GM19452 (cell line): ENCODE measurements at regions not wholly inside any gene's neighbourhood (a gene's known extent, or its start where the extent isn't known, plus 50 kb on each side); places are given as distances from the start of the nearest gene placed in this dataset.
"Not testable (repeated sequence)": the region's sequence is repeated elsewhere in the genome, so short reads cannot be mapped to it uniquely, and the experiment has no call there.

Source experiments
- ATAC-seq: cut with Tn5 transposase; IDR thresholded peaks from one replicate; pipeline ENCODE4 v1.9.1; 2021; ENCODE audit not compliant: unreplicated experiment

DNA sequence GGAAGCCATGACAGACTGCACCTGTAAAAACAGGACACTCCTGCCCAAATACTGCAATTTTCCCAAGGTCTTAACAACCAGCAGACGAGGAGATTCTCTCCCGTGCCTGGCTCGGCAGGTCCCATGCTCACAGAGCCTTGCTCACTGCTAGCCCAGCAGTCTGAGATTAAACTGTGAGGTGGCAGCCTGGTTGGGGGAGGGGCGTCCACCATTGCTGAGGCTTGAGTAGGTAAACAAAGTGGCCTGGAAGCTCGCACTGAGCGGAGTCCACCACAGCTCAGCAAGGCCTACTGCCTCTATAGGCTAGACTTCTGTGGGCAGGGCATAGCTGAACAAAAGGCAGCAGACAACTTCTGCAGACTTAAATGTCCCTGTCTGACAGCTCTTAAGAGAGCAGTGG lies 80.3 kb downstream of the ANXA5 start:
- ATAC-seq: not testable (repeated sequence)

DNA sequence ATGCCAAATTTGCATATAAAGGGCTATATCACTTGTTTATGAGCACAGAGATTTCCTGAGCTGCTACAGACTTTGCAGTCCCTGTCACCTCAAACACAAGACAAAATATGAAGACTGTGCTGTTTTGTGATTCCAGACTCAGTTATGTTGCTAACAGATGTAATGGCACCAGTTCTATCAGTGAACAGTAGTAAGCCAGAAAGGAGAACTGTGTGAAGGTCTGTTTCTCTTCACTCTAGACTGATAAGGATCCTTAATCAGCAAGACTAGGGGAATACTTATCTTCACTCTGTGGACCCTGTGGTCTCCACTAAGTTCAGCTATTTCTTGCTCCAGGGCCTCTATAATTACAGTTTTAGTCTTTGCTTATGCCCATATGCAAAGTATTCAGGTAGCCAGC lies 82.7 kb downstream of the ANXA5 start:
- ATAC-seq: no peak

DNA sequence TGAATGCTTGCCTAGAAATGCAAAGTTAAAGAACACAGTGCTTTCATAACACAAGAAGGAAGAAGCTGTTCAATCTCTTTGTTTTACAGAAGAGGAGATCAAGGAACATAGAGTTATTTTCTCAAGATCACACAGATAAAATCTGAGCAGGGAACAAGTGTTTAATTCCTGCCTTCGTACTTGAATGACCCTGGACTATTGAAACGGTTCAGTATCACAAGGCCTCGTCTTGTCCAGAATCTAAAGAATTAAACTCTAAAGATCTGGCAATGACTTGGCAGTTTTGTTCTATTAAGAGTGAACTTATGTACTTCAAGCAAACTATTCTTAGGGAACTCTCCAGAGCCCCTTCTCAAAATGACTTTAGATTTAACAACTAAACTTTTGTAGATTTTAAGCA lies 97.7 kb downstream of the ANXA5 start:
- ATAC-seq: no peak

DNA sequence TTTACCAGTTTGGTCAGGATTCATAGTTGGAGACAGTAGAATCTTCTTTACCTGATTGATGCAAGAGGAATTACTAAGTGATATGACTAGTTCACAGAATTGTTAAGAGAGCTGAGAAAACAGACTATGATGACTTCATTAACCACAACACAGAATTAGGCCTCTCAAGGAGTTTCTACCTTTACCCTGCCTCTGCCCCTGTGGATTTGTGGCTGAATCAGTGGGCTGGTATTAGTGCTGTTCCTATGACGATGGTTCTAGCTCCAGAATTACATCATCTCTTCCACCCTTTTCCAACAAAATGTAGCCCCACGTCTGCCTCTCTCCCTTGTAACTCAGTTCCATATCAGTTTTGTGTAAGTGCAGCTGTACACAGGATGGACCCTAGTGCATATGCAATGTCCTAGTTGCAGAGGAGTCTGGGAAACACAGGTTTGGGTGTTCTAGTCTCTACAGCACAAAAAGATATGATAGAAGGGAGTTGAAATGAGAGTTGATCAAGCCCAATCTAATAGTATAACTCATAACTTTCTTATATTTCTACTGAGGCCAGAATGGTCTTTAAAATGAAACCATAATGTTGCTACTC lies 99.3 kb downstream of the ANXA5 start:
- no peak for ATAC-seq

DNA sequence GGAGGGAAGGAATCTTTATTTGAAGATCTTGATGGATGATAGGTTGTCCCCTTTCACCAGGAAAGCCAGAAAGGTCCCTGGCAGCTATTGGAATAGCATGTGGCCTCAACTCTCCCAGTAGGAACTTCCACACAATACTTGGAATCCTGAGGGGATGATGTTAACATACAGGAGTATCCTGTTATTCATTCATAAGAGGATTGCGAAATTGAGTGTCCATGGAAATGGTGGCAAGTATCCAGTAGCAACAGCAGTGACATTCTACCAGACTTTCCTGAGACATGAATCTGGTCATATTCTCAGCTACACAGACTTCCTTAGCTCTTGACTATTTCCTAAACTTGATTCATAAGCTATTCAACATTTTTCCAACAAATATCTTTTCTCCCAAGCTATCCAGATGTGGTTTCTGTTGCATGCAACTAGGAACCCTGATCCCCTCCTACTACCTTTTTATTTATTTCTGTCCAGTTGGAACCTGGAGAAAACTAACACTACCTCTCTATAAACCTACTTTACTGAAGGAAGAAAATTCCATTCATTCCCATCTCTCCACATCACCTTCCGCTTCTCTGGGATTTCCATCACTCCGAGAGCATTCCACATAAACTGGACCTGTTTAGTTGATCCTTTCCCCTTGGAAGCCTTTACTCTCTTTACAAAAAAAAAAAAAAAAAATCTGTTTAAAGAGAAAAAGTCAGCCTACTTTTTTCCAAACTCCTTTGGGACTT lies 101.8 kb downstream of the ANXA5 start:
- no peak for ATAC-seq

DNA sequence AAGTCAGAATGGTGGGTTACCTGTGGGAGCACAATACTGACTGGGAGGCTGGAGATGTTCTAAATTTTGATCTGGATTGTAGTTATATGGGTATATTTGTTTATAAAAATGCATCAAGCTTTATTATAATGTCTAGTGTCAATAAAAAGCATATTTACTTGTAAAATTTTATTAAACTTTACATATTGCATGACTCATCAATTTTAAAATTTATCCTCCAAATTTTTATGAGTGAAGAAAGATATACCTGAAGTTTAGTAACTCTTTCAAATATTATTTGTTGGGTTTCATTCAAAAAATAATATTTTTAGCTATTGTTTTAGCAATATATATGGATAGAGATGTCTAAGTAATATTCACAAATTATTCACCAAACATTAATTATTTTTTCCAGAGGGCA lies 103.0 kb downstream of the ANXA5 start:
- ATAC-seq: no peak

DNA sequence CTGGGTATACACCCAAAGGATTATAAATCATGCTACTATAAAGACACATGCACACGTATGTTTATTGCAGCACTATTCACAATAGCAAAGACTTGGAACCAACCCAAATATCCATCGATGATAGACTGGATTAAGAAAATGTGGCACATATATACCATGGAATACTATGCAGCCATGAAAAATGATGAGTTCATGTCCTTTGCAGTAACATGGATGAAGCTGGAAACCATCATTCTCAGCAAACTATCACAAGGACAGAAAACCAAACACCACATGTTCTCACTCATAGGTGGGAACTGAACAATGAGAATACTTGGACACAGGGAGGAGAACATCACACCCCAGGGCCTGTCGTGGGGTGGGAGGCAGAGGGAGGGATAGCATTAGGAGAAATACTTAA lies 104.5 kb downstream of the ANXA5 start:
- ATAC-seq: not testable (repeated sequence)

DNA sequence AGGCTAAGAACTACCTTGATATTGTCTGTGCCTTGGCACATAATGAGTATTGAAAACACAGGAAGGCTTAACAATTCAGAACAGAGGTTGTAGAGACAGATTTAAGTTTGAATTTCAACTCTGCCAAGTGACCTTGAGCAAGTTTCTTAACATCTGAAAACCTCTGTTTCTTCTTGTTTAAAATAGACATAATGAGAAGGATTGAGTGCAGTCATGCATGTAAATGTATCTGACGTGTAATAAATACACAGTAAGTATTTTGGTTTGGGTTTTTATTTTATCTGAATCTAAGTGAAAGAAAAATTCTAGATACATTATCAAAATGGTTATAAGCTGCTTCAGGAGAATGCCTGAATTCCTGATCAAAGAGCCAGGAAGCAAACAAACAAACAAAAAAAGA lies 111.9 kb downstream of the ANXA5 start:
- no peak for ATAC-seq

DNA sequence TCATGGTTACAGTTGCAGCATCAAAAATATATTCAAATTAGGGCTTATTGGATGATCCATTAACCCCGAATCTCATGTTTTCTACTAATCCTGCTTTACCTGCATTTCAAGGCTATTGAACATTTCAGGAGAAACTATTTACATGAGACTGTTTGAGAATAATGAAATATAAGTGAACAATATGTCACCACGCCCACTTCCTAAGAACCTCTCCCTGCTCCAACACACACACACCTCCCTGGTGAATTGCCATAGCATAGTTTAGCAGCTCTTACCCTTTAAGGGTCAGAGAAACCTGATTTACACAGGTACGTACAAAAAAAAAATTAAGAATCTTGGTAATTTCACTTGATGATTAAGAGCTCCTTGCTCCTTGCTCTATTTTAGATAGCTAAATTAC lies 113.4 kb downstream of the ANXA5 start:
- no peak for ATAC-seq

DNA sequence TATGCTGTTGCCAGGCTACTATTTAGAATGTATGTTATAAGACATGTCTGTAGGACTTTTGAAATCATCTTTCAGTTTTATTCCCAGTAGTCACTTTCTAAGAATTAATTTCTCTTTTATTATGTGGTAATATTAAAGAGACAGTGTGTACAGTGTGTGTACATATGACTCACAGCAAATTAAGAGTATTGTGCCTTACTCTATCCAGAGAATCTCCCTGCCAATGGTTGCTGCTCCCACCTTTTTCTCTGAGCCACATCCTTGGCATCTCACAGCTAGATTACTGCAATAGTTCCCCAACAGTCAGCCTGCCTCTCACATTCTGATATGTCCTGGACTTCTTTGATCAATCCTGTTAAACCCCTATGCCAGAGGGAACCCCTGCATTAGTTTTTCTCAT lies 114.5 kb downstream of the ANXA5 start:
- ATAC-seq: no peak

DNA sequence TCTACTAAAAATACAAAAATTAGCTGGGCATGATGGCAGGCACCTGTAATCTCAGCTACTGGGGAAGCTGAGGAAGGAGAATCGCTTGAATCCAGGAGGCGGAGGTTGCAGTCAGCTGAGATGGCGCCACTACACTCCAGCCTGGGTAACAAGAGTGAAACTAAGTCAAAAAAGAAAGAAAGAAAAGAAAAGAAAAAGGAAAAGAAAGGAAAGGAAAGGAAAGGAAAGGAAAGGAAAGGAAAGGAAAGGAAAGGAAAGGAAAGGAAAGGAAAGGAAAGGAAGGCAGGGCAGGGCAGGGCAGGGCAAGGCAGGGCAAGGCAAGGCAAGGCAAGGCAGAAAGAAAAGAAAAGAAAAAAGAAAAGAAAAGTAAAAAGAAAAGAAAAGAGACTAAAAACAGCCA lies 121.4 kb downstream of the ANXA5 start:
- not testable (repeated sequence) for ATAC-seq

DNA sequence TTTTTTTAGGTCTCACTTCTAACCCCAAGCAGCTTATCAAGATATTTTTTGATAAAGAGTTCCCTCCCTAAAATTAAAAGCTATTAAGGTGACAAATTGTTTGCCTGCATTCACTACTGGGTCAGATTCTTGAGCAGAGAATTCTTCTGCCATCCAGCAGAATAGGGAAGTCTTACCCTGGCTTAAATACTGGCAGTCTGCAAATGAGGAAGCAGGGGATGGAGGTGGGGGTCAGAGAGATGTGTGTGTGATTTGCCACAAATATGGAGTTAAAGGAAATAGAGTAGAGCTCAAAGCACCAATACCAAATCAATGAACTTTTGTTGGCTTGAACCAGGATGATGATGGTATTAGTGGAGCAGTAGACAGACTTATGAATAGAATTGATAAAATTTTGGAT lies 122.2 kb downstream of the ANXA5 start:
- ATAC-seq: no peak

DNA sequence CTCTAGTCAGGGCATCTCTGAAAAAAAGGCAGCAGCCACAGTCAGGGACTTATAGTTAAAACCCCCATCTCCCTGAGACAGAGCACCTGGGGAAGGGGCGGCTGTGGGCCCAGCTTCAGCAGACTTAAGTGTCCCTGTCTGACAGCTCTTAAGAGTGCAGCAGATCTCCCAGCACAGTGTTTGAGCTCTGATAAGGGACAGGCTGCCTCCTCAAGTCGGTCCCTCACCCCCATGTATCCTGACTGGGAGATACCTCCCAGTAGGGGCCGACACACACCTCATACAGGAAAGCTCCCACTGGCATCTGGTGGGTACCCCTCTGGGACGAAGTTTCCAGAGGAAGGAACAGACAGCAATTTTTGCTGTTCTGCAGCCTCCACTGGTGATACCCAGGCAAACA lies 129.0 kb downstream of the ANXA5 start:
- ATAC-seq: no peak

DNA sequence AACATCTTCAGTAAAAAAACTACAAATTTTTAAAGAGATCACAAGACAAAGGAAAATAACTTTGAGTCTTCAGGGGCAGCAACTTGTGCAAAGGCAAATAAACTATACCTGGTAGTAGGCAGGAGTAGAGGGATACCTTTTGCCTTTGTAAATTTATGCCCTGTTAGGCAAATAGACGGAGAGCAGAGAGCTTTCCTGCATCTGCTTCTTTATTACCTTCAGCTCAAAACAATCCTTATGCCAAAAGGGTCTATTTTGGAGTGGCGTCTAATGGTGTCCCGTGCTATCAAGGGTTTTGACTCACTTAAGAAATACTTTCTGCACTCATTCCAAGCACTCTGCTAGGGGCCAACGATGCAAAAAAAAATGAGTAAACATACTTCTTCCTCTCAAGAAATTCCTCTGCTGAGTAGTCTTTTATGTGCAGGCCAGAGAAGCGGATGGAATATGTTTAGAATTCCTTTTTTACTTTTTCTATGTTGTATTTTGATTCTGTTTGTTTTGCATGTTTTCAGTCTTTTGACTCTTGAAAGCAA lies 131.9 kb downstream of the ANXA5 start:
- ATAC-seq: no peak

DNA sequence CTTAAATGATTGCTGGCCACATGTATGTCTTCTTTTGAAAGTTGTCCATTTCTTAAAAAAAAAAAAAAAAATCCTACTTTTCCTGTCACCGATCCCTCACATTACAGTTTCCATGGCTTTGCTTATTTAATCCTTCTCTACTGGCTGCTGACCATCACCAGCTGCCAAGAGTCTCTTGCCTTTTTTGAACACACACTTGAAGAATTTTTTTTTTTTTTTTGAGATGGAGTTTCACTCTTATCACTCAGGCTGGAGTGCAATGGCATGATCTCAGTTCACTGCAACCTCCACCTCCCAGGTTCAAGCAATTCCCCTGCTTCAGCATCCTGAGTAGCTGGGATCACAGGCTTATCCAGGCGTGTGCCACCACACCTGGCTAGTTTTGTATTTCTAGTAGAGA lies 134.0 kb downstream of the ANXA5 start:
- no peak for ATAC-seq

DNA sequence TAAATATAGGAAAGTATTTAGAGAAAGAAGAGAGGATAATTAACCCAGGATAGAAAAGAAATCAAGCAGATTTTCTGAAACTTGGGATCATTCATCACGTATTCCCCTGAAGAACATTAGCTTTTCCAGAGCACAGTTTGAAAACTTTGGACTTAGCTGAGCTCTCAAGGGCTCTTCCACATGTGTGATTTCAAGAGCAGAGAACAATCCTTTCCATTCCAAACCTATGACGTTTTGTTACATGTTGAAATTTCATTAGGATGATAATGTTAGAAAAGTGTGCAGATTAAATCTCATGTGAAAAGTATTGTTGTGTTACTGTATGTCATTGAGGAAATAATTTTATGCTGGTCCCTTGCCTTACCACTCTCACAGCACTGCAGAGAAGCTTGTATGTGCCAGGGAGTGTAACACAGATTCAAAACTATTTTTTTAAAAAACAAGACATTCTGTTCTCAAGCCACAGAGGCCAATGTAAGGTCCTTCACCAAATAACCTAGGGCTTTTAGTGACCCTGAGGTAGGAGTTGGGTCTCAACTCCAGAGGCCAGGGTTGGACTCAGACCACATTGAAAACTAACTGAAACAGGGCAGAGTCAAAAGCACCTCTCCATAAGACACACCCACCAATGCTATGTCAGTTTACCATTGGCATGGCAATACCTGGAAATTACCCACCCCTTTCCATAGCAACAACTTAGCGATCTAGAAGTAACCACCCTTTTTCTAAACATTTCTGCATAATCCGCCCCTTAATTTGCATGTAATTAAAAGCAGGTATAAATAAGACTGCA lies 141.3 kb downstream of the ANXA5 start:
- ATAC-seq: no peak

DNA sequence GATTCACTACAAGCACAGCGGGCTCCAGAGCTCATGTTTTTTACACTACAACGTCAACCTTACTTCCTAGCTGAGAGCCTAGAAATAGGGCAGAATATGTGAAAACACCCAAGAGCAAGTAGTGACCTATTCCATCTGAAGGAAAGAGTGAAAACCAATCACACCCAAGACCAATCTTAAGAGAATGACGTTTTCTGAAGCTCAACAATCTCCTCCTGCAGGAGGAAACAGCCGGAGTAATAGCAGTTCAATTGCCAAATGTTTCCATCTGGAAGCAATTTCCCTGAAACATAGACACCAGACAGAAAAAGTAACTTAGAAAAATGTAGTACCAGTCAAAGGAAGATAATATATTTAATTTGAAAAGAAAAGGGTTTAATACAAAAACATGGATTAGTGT lies 142.4 kb downstream of the ANXA5 start:
- ATAC-seq: no peak

DNA sequence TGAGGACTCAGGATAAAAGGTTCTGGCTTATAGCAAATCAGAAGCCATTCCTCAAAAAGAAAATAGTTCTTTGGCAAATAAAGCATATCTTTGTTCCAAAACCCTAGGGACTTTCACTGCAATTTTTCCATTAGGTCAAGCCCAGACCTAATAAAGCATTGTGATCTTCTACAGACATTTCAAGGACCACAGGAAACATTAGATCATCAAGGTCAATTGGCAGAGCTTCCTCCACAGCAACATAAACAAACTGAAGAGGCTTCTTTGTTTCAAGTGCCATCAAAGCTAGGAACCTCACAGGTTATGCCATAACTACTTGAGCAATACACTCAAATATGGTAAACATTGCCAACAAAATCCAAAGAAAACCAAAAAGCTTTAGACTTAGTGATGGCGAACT lies 144.9 kb downstream of the ANXA5 start:
- ATAC-seq: no peak

DNA sequence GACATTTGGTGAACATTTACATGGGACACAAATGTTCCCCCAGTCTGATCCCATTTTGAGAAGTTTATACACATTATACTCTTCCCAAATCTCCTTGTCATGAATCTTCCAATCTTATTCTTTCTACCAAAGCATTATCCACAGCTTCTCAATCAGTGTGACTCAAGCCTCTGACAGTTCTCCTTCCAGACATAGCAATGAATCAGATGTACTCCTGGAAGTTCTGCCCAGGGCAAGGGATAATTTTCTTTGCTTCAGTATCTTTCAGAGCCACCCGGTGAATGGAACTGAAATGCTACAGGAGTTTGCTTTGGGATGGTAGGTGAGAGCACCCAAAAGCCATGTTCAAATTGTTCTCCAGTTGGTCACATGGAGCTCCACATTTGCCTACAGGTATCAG lies 145.5 kb downstream of the ANXA5 start:
- ATAC-seq: no peak

DNA sequence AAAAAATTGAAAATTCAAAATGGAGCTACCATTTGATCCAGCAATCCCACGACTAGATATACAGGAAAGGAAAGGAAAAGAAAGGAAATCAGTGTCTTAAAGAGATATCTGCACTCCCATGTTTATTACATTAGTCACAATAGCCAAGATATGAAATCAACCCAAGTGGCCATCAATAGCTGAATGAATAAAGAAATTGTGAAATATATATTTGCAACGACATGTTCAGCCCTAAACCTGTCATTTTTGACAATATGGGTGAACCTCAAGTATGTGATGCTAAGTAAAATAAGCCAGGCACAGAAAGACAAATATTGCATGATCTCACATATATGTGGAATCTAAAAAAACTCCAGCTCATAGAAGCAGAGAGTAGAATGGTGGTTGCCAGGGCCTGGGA lies 155.1 kb downstream of the ANXA5 start:
- no peak for ATAC-seq

DNA sequence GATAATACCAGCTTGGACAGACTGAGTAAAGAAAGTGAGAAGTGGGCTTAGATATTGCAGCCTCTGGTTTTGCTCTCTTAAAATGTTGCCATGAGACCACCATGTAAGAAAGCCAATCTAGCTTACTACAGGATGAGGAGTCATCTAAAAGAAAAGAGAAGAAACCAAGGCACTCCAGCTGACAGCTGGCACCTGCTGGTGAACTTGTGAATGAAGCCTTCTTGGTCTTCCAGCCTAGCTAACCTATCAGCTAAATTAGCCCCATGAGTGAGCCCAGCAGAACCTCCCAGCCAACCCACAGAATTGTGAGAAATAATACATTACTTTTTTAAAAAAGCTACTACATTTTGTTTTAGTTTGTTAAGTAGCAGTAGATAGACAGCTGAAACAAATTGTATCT lies 154.5 kb upstream of the QRFPR start:
- ATAC-seq: no peak

DNA sequence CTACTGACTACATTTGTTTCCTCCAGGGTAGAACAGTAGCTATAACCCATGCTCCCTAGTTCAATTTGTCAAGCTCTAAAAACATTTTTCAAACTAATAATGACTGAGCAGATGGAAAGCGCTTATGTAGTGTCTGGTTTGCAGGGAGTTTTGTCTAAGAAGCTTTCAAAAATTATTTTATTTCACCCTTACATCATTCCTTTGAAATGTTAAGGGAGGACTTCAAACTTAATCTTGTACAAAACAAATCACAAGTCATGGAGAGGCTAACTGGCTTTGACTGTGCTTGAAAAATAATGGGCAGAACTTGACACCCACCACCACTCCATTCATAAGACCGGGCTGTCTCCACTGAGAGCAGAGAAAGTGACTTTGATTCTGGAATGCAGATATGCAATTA lies 153.4 kb upstream of the QRFPR start:
- no peak for ATAC-seq
